WTC11 (cell line): ENCODE measurements at regions not wholly inside any gene's neighbourhood (a gene's known extent, or its start where the extent isn't known, plus 50 kb on each side); places are given as distances from the start of the nearest gene placed in this dataset.
"Not testable (repeated sequence)": the region's sequence is repeated elsewhere in the genome, so short reads cannot be mapped to it uniquely, and the experiment has no call there.

Source experiments
- ATAC-seq: fragments of 200-7000 bp; cut with Tn5 transposase; 2 replicates; pipeline ENCODE4 v1.10.0; 2021; ENCODE audit warnings: mild to moderate bottlenecking, moderate library complexity
- CTCF ChIA-PET: fragments of 300-600 bp; sonication (Branson Sonifier 250); formaldehyde crosslinking; loops from one replicate; lab custom pipeline; 2021; ENCODE audit warnings: antibody characterized with exemption; lab: Charles Lee
- POLR2A ChIA-PET: fragments of 350-600 bp; sonication (Branson Sonifier 250); formaldehyde crosslinking; loops from one replicate; lab custom pipeline; 2021; ENCODE audit warnings: antibody characterized with exemption; lab: Charles Lee
- DNase-seq: peaks from one replicate; pipeline ENCODE4 v3.0.0; 2021; ENCODE audit warnings: low spot score
- H3K27ac Mint-ChIP-seq: 2 replicates; pipeline ENCODE4 v1.8.0; 2021; ENCODE audit warnings: mixed read lengths
- H3K27me3 Mint-ChIP-seq: 2 replicates; pipeline ENCODE4 v1.8.0; 2021; ENCODE audit warnings: low read depth, mild to moderate bottlenecking, moderate library complexity, mixed read lengths
- H3K36me3 Mint-ChIP-seq: 2 replicates; pipeline ENCODE4 v1.8.0; 2021; ENCODE audit warnings: mixed read lengths
- H3K4me1 Mint-ChIP-seq: 2 replicates; pipeline ENCODE4 v1.8.0; 2022; ENCODE audit warnings: mixed read lengths
- H3K4me3 Mint-ChIP-seq: 2 replicates; pipeline ENCODE4 v1.8.0; 2021; ENCODE audit warnings: mild to moderate bottlenecking, moderate library complexity, mixed read lengths
- H3K9me3 Mint-ChIP-seq: 2 replicates; pipeline ENCODE4 v1.8.0; 2021; ENCODE audit warnings: mixed read lengths
- E2F1 ChIP-seq: sonication (generic); formaldehyde crosslinking; IDR thresholded peaks from 2 replicates; pipeline ENCODE4 v1.8.0; 2022; ENCODE audit warnings: mild to moderate bottlenecking, missing genetic modification reagents
- ETV6 ChIP-seq: sonication (generic); formaldehyde crosslinking; IDR thresholded peaks from 2 replicates; pipeline ENCODE4 v1.8.1; 2022; ENCODE audit warnings: mild to moderate bottlenecking, missing genetic modification reagents
- GTF2I ChIP-seq: fragments of 250-450 bp; sonication (Bioruptor Pico); conservative IDR thresholded peaks from 2 replicates; pipeline ENCODE4 v1.4.0; 2021; ENCODE audit warnings: mild to moderate bottlenecking
- KAT7 ChIP-seq: sonication (generic); formaldehyde crosslinking; IDR thresholded peaks from 2 replicates; pipeline ENCODE4 v1.8.1; 2023; ENCODE audit warnings: missing genetic modification reagents, mild to moderate bottlenecking, borderline replicate concordance
- MXD4 ChIP-seq: fragments of 250-450 bp; sonication (Bioruptor Pico); IDR thresholded peaks from 2 replicates; pipeline ENCODE4 v1.8.0; 2021; ENCODE audit warnings: mild to moderate bottlenecking, moderate library complexity, borderline replicate concordance
- NFATC4 ChIP-seq: fragments of 250-450 bp; sonication (Bioruptor Pico); IDR thresholded peaks from 2 replicates; pipeline ENCODE4 v1.9.0; 2021; ENCODE audit warnings: mild to moderate bottlenecking
- NFYB ChIP-seq: sonication (generic); formaldehyde crosslinking; conservative IDR thresholded peaks from 2 replicates; pipeline ENCODE4 v1.8.0; 2022; ENCODE audit warnings: low read depth, missing genetic modification reagents
- NR2C2 ChIP-seq: sonication (generic); formaldehyde crosslinking; IDR thresholded peaks from 2 replicates; pipeline ENCODE4 v1.8.0; 2022; ENCODE audit warnings: mild to moderate bottlenecking, missing genetic modification reagents
- PREB ChIP-seq: sonication (generic); formaldehyde crosslinking; IDR thresholded peaks from 2 replicates; pipeline ENCODE4 v1.8.1; 2022; ENCODE audit warnings: mild to moderate bottlenecking, missing genetic modification reagents, moderate library complexity, borderline replicate concordance
- SOX15 ChIP-seq: fragments of 250-450 bp; sonication (Bioruptor Pico); IDR thresholded peaks from 2 replicates; pipeline ENCODE4 v1.9.0; 2021; ENCODE audit warnings: mild to moderate bottlenecking
- TEAD4 ChIP-seq: sonication (generic); formaldehyde crosslinking; IDR thresholded peaks from 2 replicates; pipeline ENCODE4 v1.8.0; 2022; ENCODE audit warnings: mild to moderate bottlenecking, missing genetic modification reagents
- TF ChIP-seq, protein P1 (sequence below): sonication (generic); formaldehyde crosslinking; IDR thresholded peaks from 2 replicates; pipeline ENCODE4 v1.8.1; 2023; ENCODE audit warnings: mild to moderate bottlenecking, missing genetic modification reagents, moderate library complexity
- TF ChIP-seq, protein P2 (sequence below): sonication (generic); formaldehyde crosslinking; IDR thresholded peaks from 2 replicates; pipeline ENCODE4 v1.8.1; 2023; ENCODE audit warnings: mild to moderate bottlenecking, missing genetic modification reagents, moderate library complexity
- TF ChIP-seq, protein P3 (sequence below): sonication (generic); formaldehyde crosslinking; IDR thresholded peaks from 2 replicates; pipeline ENCODE4 v1.8.0; 2023; ENCODE audit warnings: missing genetic modification reagents
- TF ChIP-seq, protein P4 (sequence below): sonication (generic); formaldehyde crosslinking; IDR thresholded peaks from 2 replicates; pipeline ENCODE4 v1.8.1; 2022; ENCODE audit warnings: missing genetic modification reagents, borderline replicate concordance
- TF ChIP-seq, protein P5 (sequence below): sonication (generic); formaldehyde crosslinking; IDR thresholded peaks from 2 replicates; pipeline ENCODE4 v1.8.0; 2023; ENCODE audit warnings: mild to moderate bottlenecking, missing genetic modification reagents

GRCh38 chr1:115445090-115445489 lies 107.0 kb upstream of the NGF start:
- POLR2A ChIA-PET: no interaction called here
- H3K9me3 Mint-ChIP-seq: peaks cover 8% of the 10 kb centered on the region
- no peaks in the 10 kb centered on the region for H3K4me1 Mint-ChIP-seq
- DNase-seq (no peak), ATAC-seq (no peak)
- TF ChIP-seq TEAD4 (CRISPR knock-in tag) (no peak), SOX15 (no peak), GTF2I (CRISPR knock-in tag) (no peak), NR2C2 (CRISPR knock-in tag) (no peak), NFATC4 (CRISPR knock-in tag) (no peak), MXD4 (CRISPR knock-in tag) (no peak)
- TF ChIP-seq, protein P1, sequence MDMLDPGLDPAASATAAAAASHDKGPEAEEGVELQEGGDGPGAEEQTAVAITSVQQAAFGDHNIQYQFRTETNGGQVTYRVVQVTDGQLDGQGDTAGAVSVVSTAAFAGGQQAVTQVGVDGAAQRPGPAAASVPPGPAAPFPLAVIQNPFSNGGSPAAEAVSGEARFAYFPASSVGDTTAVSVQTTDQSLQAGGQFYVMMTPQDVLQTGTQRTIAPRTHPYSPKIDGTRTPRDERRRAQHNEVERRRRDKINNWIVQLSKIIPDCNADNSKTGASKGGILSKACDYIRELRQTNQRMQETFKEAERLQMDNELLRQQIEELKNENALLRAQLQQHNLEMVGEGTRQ (CRISPR knock-in tag): no peak
- TF ChIP-seq, protein P2, sequence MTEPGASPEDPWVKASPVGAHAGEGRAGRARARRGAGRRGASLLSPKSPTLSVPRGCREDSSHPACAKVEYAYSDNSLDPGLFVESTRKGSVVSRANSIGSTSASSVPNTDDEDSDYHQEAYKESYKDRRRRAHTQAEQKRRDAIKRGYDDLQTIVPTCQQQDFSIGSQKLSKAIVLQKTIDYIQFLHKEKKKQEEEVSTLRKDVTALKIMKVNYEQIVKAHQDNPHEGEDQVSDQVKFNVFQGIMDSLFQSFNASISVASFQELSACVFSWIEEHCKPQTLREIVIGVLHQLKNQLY (CRISPR knock-in tag): no peak
- peaks cover under 1% of the 10 kb centered on the region; the same call in 1 of the 2 replicates for H3K36me3 Mint-ChIP-seq
- CTCF ChIA-PET: no interaction called here
- H3K27me3 Mint-ChIP-seq: no peaks in the 10 kb centered on the region
- no peak overlapping the region for H3K4me3 Mint-ChIP-seq
- H3K27ac Mint-ChIP-seq: no peak overlapping the region

- CTCF ChIA-PET: no interaction called here
Measured at GRCh38 chr1:115440733-115441132, 102.7 kb upstream of the NGF start.

GRCh38 chr1:115439520-115439919 lies 101.5 kb upstream of the NGF start:
- H3K9me3 Mint-ChIP-seq, ATAC-seq, H3K27ac Mint-ChIP-seq, DNase-seq, POLR2A ChIA-PET, H3K27me3 Mint-ChIP-seq, H3K4me3 Mint-ChIP-seq, H3K36me3 Mint-ChIP-seq: not testable (repeated sequence)
- CTCF ChIA-PET: interaction anchor here (1.4 kb wide), 1 partner anchor 67 kb away, joined by 3 read pairs; no protein-coding TSS in a partner anchor
- H3K4me1 Mint-ChIP-seq: peaks cover 28% of the 10 kb centered on the region

More at GRCh38 chr1:115440733-115441132, 102.7 kb upstream of the NGF start:
- peaks cover 5% of the 10 kb centered on the region; the same call in 1 of the 2 replicates for H3K36me3 Mint-ChIP-seq
- POLR2A ChIA-PET: no interaction called here
- H3K27me3 Mint-ChIP-seq: no peaks in the 10 kb centered on the region
- TF ChIP-seq SOX15 (no peak), PREB (CRISPR knock-in tag) (no peak), ETV6 (CRISPR knock-in tag) (no peak), KAT7 (no peak), E2F1 (CRISPR knock-in tag) (no peak), NFYB (CRISPR knock-in tag) (no peak)
- TF ChIP-seq, protein P3, sequence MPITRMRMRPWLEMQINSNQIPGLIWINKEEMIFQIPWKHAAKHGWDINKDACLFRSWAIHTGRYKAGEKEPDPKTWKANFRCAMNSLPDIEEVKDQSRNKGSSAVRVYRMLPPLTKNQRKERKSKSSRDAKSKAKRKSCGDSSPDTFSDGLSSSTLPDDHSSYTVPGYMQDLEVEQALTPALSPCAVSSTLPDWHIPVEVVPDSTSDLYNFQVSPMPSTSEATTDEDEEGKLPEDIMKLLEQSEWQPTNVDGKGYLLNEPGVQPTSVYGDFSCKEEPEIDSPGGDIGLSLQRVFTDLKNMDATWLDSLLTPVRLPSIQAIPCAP: no peak
- TF ChIP-seq, protein P4, sequence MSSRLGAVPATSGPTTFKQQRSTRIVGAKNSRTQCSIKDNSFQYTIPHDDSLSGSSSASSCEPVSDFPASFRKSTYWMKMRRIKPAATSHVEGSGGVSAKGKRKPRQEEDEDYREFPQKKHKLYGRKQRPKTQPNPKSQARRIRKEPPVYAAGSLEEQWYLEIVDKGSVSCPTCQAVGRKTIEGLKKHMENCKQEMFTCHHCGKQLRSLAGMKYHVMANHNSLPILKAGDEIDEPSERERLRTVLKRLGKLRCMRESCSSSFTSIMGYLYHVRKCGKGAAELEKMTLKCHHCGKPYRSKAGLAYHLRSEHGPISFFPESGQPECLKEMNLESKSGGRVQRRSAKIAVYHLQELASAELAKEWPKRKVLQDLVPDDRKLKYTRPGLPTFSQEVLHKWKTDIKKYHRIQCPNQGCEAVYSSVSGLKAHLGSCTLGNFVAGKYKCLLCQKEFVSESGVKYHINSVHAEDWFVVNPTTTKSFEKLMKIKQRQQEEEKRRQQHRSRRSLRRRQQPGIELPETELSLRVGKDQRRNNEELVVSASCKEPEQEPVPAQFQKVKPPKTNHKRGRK (CRISPR knock-in tag): no peak
- TF ChIP-seq, protein P5, sequence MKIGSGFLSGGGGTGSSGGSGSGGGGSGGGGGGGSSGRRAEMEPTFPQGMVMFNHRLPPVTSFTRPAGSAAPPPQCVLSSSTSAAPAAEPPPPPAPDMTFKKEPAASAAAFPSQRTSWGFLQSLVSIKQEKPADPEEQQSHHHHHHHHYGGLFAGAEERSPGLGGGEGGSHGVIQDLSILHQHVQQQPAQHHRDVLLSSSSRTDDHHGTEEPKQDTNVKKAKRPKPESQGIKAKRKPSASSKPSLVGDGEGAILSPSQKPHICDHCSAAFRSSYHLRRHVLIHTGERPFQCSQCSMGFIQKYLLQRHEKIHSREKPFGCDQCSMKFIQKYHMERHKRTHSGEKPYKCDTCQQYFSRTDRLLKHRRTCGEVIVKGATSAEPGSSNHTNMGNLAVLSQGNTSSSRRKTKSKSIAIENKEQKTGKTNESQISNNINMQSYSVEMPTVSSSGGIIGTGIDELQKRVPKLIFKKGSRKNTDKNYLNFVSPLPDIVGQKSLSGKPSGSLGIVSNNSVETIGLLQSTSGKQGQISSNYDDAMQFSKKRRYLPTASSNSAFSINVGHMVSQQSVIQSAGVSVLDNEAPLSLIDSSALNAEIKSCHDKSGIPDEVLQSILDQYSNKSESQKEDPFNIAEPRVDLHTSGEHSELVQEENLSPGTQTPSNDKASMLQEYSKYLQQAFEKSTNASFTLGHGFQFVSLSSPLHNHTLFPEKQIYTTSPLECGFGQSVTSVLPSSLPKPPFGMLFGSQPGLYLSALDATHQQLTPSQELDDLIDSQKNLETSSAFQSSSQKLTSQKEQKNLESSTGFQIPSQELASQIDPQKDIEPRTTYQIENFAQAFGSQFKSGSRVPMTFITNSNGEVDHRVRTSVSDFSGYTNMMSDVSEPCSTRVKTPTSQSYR (CRISPR knock-in tag): no peak
- no peak overlapping the region for H3K4me3 Mint-ChIP-seq
- H3K4me1 Mint-ChIP-seq: peaks cover 26% of the 10 kb centered on the region
- DNase-seq (no peak), ATAC-seq (no peak)
- peaks cover 14% of the 10 kb centered on the region for H3K9me3 Mint-ChIP-seq
- no peak overlapping the region for H3K27ac Mint-ChIP-seq
